HEK293 (cell line): ENCODE measurements at regions not wholly inside any gene's neighbourhood (a gene's known extent, or its start where the extent isn't known, plus 50 kb on each side); places are given as distances from the start of the nearest gene placed in this dataset.

Source experiments
- CTCF ChIP-seq: fragments of 450-650 bp; formaldehyde crosslinking; IDR thresholded peaks from 2 replicates; pipeline ENCODE4 v1.5.1; 2016; ENCODE audit warnings: missing biosample characterization, missing genetic modification characterization
- FEZF1 ChIP-seq: fragments of 450-650 bp; formaldehyde crosslinking; IDR thresholded peaks from 2 replicates; pipeline ENCODE4 v1.5.1; 2016; ENCODE audit warnings: missing biosample characterization, missing genetic modification characterization
- MZF1 ChIP-seq: fragments of 450-650 bp; formaldehyde crosslinking; IDR thresholded peaks from 2 replicates; pipeline ENCODE4 v1.5.1; 2017; ENCODE audit warnings: missing biosample characterization, missing genetic modification characterization, borderline replicate concordance
- SCRT2 ChIP-seq: fragments of 450-650 bp; formaldehyde crosslinking; IDR thresholded peaks from 2 replicates; pipeline ENCODE4 v1.5.1; 2016; ENCODE audit warnings: missing biosample characterization, missing genetic modification characterization
- ZBTB21 ChIP-seq: fragments of 450-650 bp; formaldehyde crosslinking; IDR thresholded peaks from 2 replicates; pipeline ENCODE4 v1.5.1; 2017; ENCODE audit warnings: missing biosample characterization, missing genetic modification characterization
- ZNF155 ChIP-seq: fragments of 450-650 bp; formaldehyde crosslinking; IDR thresholded peaks from 2 replicates; pipeline ENCODE4 v1.5.1; 2016; ENCODE audit warnings: missing biosample characterization, missing genetic modification characterization
- ZNF558 ChIP-seq: fragments of 450-650 bp; formaldehyde crosslinking; IDR thresholded peaks from 2 replicates; pipeline ENCODE4 v1.5.1; 2016; ENCODE audit warnings: missing biosample characterization, missing genetic modification characterization
- ZNF660 ChIP-seq: fragments of 450-650 bp; IDR thresholded peaks from 2 replicates; pipeline ENCODE4 v1.5.1; 2018; ENCODE audit warnings: missing biosample characterization, mild to moderate bottlenecking, missing genetic modification characterization
- ZSCAN16 ChIP-seq: fragments of 450-650 bp; formaldehyde crosslinking; IDR thresholded peaks from 2 replicates; pipeline ENCODE4 v1.5.1; 2016; ENCODE audit warnings: missing biosample characterization, missing genetic modification characterization
- ZSCAN30 ChIP-seq: fragments of 450-650 bp; IDR thresholded peaks from 2 replicates; pipeline ENCODE4 v1.5.1; 2018; ENCODE audit warnings: missing biosample characterization, mild to moderate bottlenecking, missing genetic modification characterization, moderate library complexity

GRCh38 chr5:27814286-27814685 lies 775.9 kb upstream of the CDH9 start:
- no peak for TF ChIP-seq ZSCAN16
- TF ChIP-seq SCRT2 (tag by site-specific recombination), result no peak
- no peak for TF ChIP-seq CTCF (tag by site-specific recombination)
- TF ChIP-seq ZSCAN30 (tag by site-specific recombination), result no peak
- no peak for TF ChIP-seq ZNF660 (tag by site-specific recombination)
- no peak for TF ChIP-seq MZF1 (tag by site-specific recombination)
- no peak for TF ChIP-seq ZNF155 (tag by site-specific recombination)
- TF ChIP-seq ZNF558 (tag by site-specific recombination), result no peak
- no peak for TF ChIP-seq FEZF1 (tag by site-specific recombination)
- TF ChIP-seq ZBTB21 (tag by site-specific recombination), result no peak
